ENCODE measurements at regions not wholly inside any gene's neighbourhood (a gene's known extent, or its start where the extent isn't known, plus 50 kb on each side); places are given as distances from the start of the nearest gene placed in this dataset.

DNA sequence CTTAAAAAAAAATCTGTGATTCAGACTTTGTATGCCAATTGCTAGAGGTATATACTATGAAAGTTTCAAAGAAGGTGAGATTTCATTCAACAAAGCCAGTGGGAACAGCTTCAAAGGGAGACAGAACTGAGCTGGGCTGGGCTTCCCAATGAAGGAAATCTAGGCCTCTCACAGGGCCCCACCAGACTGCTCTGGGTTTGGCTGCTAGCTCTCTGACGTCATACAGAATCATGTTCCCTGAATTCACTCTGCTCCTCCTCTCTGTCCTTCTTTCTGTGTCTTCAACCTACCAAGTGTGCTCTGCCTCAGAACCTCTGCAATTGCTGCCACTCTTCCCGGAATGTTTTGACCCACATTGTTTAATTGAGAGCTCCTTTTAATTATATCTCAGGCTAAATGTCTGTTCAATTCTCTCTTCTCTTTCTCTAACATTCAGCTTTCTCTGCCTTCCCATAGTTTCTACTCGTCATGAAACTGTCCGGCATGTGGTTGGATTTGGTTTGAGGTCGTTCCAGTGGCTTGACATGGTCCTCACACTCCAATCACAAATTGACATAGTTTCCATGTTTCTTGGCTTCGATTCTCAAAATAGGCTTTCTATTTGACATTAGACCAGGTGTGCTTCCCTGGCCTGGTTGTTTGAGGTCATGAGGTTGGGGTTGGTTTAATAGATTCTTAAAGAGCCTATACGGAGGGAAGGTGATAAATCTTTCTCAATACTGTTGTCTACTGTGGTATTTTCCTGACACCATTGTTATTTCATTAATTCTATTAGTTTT is 282.1 kb upstream of the EMCN start:
- Histone ChIP-seq H3K4me1 (ENCODE audit: control insufficient read depth, insufficient read depth, low read length) (no peaks in the 10 kb centered on the region), H3K4me3 (ENCODE audit: low read length) (no peak overlapping the region), H3K27ac (ENCODE audit: low read length) (no peak overlapping the region), H3K9me3 (ENCODE audit: control insufficient read depth, low read length) (no peaks in the 10 kb centered on the region), H3K27me3 (ENCODE audit: control insufficient read depth, insufficient read depth) (no peaks in the 10 kb centered on the region)
- no peak for ATAC-seq
- intact Hi-C loops (cut with DNase I): no loop called here
- 83% methylated on average over 7 of the region's 7 CpGs for WGBS
- no peak for DNase-seq

DNA sequence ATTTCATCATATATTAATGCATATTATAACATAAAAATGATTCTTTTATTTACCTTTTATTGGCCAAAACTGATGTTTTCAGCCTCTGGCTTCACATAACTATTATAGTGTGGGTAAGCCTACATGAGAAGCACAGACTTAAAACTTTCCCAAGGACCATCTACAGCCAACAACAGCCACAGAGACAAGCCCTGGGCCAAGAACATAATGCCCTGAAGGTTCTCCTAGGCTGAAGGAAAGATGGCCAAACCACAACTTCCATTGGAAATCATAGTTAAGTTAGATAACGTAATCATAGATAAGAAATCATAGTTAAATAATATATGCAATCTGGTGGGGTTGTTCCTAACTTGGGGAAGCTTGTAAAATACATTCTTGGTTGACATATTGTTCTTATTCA is 280.0 kb upstream of the EMCN start:
- Histone ChIP-seq H3K4me3 (ENCODE audit: low read length) (no peak overlapping the region), H3K27ac (ENCODE audit: low read length) (no peak overlapping the region), H3K27me3 (ENCODE audit: control insufficient read depth, insufficient read depth) (no peaks in the 10 kb centered on the region), H3K4me1 (ENCODE audit: control insufficient read depth, insufficient read depth, low read length) (no peaks in the 10 kb centered on the region), H3K9me3 (ENCODE audit: control insufficient read depth, low read length) (no peaks in the 10 kb centered on the region)
- intact Hi-C loops (cut with DNase I): no loop called here
- ATAC-seq: no peak
- 2% methylated on average over 1 of the region's 1 CpG for WGBS
- DNase-seq: no peak

DNA sequence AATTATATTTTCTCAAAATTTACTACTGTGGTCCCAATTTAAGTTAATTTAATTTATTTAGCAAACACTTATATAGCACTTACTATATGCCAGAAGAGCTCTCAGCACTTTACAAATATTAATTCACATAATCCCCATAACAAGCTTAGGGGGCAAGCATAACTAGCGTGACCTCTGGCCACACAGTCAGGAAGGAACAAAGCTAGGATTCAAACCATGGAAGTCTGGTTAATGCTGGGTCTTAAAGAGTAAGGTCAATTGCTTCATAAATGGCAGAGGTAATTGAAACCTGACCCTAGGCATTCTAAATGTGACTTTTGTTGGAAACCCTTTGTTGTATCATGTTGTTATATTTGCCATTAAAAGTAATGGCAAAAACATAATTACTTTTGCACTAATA is 279.5 kb upstream of the EMCN start:
- intact Hi-C loops (cut with DNase I): no loop called here

DNA sequence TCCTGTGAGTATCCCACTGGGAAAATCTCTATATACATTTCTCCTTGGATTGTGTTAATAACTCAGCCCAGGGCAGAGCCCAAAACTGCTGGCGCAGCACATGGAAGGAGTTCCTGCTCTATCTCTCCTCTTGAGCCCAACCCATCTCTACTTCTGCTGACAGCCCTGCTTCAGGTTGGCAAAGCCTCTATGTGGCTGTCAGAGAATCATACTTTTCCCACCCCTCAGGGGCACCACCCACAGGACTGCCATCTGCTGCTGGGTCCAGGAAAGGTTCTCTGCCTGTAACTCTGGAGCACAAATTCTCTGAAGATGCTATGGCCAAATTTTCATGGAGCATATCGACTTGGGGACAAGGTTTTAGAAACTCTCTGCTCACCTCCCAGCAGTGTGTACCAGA is 278.5 kb upstream of the EMCN start:
- 80% methylated on average over 2 of the region's 2 CpGs for WGBS
- H3K4me3 ChIP-seq (ENCODE audit: low read length): no peak overlapping the region
- H3K27me3 ChIP-seq (ENCODE audit: control insufficient read depth, insufficient read depth): no peaks in the 10 kb centered on the region
- no peak overlapping the region for H3K27ac ChIP-seq (ENCODE audit: low read length)
- H3K9me3 ChIP-seq (ENCODE audit: control insufficient read depth, low read length): no peaks in the 10 kb centered on the region
- H3K4me1 ChIP-seq (ENCODE audit: control insufficient read depth, insufficient read depth, low read length): no peaks in the 10 kb centered on the region
- intact Hi-C loops (cut with DNase I): no loop called here
- no peak for DNase-seq
- no peak for ATAC-seq

More for the DNA sequence above, 279.5 kb upstream of the EMCN start:
- Histone ChIP-seq H3K4me1 (ENCODE audit: control insufficient read depth, insufficient read depth, low read length) (no peaks in the 10 kb centered on the region), H3K9me3 (ENCODE audit: control insufficient read depth, low read length) (no peaks in the 10 kb centered on the region), H3K27ac (ENCODE audit: low read length) (no peak overlapping the region), H3K4me3 (ENCODE audit: low read length) (no peak overlapping the region), H3K27me3 (ENCODE audit: control insufficient read depth, insufficient read depth) (no peaks in the 10 kb centered on the region)
- no peak for ATAC-seq
- WGBS: 98% methylated on average over 1 of the region's 1 CpG
- DNase-seq: no peak

- no peaks in the 10 kb centered on the region for H3K27me3 ChIP-seq (ENCODE audit: control insufficient read depth, insufficient read depth)
- no peak overlapping the region for H3K27ac ChIP-seq (ENCODE audit: low read length)
- ATAC-seq (no peak), DNase-seq (no peak)
- WGBS: 95% methylated on average over 1 of the region's 1 CpG
- intact Hi-C loops (cut with DNase I): no loop called here
- H3K4me1 ChIP-seq (ENCODE audit: control insufficient read depth, insufficient read depth, low read length): no peaks in the 10 kb centered on the region
- H3K4me3 ChIP-seq (ENCODE audit: low read length): no peak overlapping the region
- H3K9me3 ChIP-seq (ENCODE audit: control insufficient read depth, low read length): no peaks in the 10 kb centered on the region
These were observed 277.8 kb upstream of the EMCN start for GRCh38 chr4:100795581-100795980.

GRCh38 chr4:100790836-100791615 is 273.2 kb upstream of the EMCN start:
- no peaks in the 10 kb centered on the region for H3K4me1 ChIP-seq (ENCODE audit: control insufficient read depth, insufficient read depth, low read length)
- no peak overlapping the region for H3K4me3 ChIP-seq (ENCODE audit: low read length)
- no peaks in the 10 kb centered on the region for H3K9me3 ChIP-seq (ENCODE audit: control insufficient read depth, low read length)
- H3K27ac ChIP-seq (ENCODE audit: low read length): no peak overlapping the region
- intact Hi-C loops (cut with DNase I): no loop called here
- ATAC-seq (no peak), DNase-seq (no peak)
- H3K27me3 ChIP-seq (ENCODE audit: control insufficient read depth, insufficient read depth): no peaks in the 10 kb centered on the region
- WGBS: 74% methylated on average over 9 of the region's 9 CpGs

DNA sequence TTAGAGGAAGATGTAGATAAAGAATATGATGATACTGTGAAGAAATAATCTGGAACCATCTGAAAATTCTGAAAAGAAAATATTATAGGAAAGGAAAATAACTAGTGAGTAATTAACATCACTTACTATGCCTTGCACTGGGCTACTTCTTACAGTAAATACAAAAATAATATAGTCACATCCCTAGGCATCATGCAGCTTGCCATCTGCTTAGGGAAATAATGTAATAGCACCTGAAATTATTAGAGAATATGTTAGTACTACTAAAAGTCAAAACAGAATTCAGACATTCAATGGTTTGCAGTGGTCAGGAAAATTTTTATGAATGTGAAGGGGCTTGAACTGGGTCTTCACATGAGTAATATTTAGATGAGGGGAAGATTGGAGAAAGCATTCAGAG is 272.2 kb upstream of the EMCN start:
- Histone ChIP-seq H3K9me3 (ENCODE audit: control insufficient read depth, low read length) (no peaks in the 10 kb centered on the region), H3K27me3 (ENCODE audit: control insufficient read depth, insufficient read depth) (no peaks in the 10 kb centered on the region), H3K27ac (ENCODE audit: low read length) (no peak overlapping the region), H3K4me1 (ENCODE audit: control insufficient read depth, insufficient read depth, low read length) (no peaks in the 10 kb centered on the region), H3K4me3 (ENCODE audit: low read length) (no peak overlapping the region)
- ATAC-seq (no peak), DNase-seq (no peak)
- intact Hi-C loops (cut with DNase I): no loop called here

DNA sequence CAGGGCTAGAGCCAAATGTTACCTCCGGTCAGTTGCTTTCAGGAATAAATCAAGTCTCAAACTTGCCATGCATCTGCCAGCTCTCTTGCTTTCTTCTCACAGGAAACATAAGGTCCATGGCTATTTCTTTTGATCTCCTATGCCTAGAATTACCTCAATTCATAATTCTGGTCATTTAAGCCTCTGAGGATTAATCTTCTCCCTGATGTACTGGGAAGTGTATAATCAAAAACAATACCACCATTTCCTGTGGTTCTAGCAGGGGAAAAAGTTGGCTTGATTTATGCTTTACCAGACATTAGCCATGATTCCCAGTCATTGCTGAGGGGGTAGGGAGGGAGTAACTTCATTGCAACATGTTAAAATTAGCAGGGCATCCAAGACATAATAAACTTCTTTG is 268.7 kb upstream of the EMCN start:
- no peaks in the 10 kb centered on the region for H3K4me1 ChIP-seq (ENCODE audit: control insufficient read depth, insufficient read depth, low read length)
- ATAC-seq (no peak), DNase-seq (no peak)
- H3K9me3 ChIP-seq (ENCODE audit: control insufficient read depth, low read length): no peaks in the 10 kb centered on the region
- intact Hi-C loops (cut with DNase I): no loop called here
- H3K4me3 ChIP-seq (ENCODE audit: low read length): no peak overlapping the region
- H3K27me3 ChIP-seq (ENCODE audit: control insufficient read depth, insufficient read depth): no peaks in the 10 kb centered on the region
- 64% methylated on average over 1 of the region's 1 CpG for WGBS
- H3K27ac ChIP-seq (ENCODE audit: low read length): no peak overlapping the region

DNA sequence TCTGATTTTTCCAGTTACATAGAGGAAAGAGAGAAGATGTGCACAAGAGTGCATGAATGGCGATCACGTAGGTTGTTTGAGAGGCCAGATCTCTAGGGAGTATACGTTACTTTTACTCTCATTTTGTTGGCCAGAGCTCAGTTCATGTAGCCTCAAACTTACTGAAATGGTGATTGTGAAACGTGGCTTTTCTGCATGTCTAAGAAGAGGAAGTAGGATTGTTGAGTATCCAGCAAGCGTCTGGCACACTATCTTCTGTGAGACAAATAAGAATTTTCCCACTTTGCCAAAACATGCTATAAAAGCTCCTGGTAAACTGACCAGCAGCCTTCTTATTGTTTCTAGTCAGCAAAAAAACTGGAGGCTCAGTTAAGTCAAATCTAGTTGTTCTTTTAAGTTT is 264.5 kb upstream of the EMCN start:
- no peak for ATAC-seq
- H3K4me1 ChIP-seq (ENCODE audit: control insufficient read depth, insufficient read depth, low read length): no peaks in the 10 kb centered on the region
- intact Hi-C loops (cut with DNase I): no loop called here
- H3K4me3 ChIP-seq (ENCODE audit: low read length): no peak overlapping the region
- H3K27ac ChIP-seq (ENCODE audit: low read length): no peak overlapping the region
- H3K27me3 ChIP-seq (ENCODE audit: control insufficient read depth, insufficient read depth): no peaks in the 10 kb centered on the region
- no peaks in the 10 kb centered on the region for H3K9me3 ChIP-seq (ENCODE audit: control insufficient read depth, low read length)
- no peak for DNase-seq
- 30% methylated on average over 5 of the region's 5 CpGs for WGBS

DNA sequence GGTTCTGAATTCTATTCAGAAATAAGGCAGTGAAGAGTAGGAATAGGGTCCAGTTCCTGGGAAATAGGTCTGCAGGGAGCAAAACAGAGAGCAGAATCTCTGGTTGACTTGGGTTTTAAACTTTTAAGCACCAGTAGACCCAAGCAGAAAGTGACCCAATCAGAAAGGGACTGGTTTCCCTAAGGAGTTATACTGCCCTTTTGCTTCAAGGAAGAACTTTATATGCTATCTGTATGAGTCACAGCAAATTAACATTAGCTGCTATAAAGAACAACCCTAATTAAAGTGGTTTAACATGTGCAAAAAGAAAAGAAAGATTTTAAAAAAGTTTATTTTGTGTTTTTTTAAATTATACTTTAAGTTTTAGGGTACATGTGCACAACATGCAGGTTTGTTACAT is 263.6 kb upstream of the EMCN start:
- Histone ChIP-seq H3K4me1 (ENCODE audit: control insufficient read depth, insufficient read depth, low read length) (no peaks in the 10 kb centered on the region), H3K27ac (ENCODE audit: low read length) (no peak overlapping the region), H3K27me3 (ENCODE audit: control insufficient read depth, insufficient read depth) (no peaks in the 10 kb centered on the region), H3K9me3 (ENCODE audit: control insufficient read depth, low read length) (no peaks in the 10 kb centered on the region), H3K4me3 (ENCODE audit: low read length) (no peak overlapping the region)
- intact Hi-C loops (cut with DNase I): no loop called here
- DNase-seq (no peak), ATAC-seq (no peak)

GRCh38 chr4:100780126-100780525 is 262.3 kb upstream of the EMCN start:
- H3K9me3 ChIP-seq (ENCODE audit: control insufficient read depth, low read length): no peaks in the 10 kb centered on the region
- H3K4me3 ChIP-seq (ENCODE audit: low read length): no peak overlapping the region
- intact Hi-C loops (cut with DNase I): no loop called here
- H3K27ac ChIP-seq (ENCODE audit: low read length): no peak overlapping the region
- H3K4me1 ChIP-seq (ENCODE audit: control insufficient read depth, insufficient read depth, low read length): no peaks in the 10 kb centered on the region
- DNase-seq: no peak
- no peaks in the 10 kb centered on the region for H3K27me3 ChIP-seq (ENCODE audit: control insufficient read depth, insufficient read depth)
- ATAC-seq: no peak
